ENCODE measurements at regions not wholly inside any gene's neighbourhood (a gene's known extent, or its start where the extent isn't known, plus 50 kb on each side); places are given as distances from the start of the nearest gene placed in this dataset.

GRCh38 chr12:124225730-124226129, 69.2 kb upstream of the RFLNA start:
- no peak for DNase-seq

GRCh38 chr12:124227951-124228711, 66.8 kb upstream of the RFLNA start:
- no peak for DNase-seq

- DNase-seq = no peak
Observed at GRCh38 chr12:124229520-124229919, 65.4 kb upstream of the RFLNA start.

- DNase-seq = no peak
Observed at GRCh38 chr12:124230117-124230757, 64.7 kb upstream of the RFLNA start.

GRCh38 chr12:124230789-124231188, 64.1 kb upstream of the RFLNA start:
- no peak for DNase-seq

GRCh38 chr12:124231980-124232653, 62.8 kb upstream of the RFLNA start:
- peak; percentile 94 for DNase-seq

- no peak for DNase-seq
Observed at GRCh38 chr12:124232654-124232987, 62.3 kb upstream of the RFLNA start.

GRCh38 chr12:124233041-124233796, 61.7 kb upstream of the RFLNA start:
- DNase-seq = peak; percentile 37

GRCh38 chr12:124233846-124234640, 60.9 kb upstream of the RFLNA start:
- peak; percentile 61 for DNase-seq

- no peak for DNase-seq
Observed at GRCh38 chr12:124236625-124237031, 58.3 kb upstream of the RFLNA start.

GRCh38 chr12:124238886-124239285, 56.0 kb upstream of the RFLNA start:
- DNase-seq = no peak

- peak; percentile 37 for DNase-seq
Observed at GRCh38 chr12:124240493-124240892, 54.4 kb upstream of the RFLNA start.

- DNase-seq = no peak
Observed at GRCh38 chr12:124241776-124242528, 52.9 kb upstream of the RFLNA start.

- DNase-seq = no peak
Observed at GRCh38 chr12:124242529-124243065, 52.3 kb upstream of the RFLNA start.

GRCh38 chr12:124243936-124244335, 51.0 kb upstream of the RFLNA start:
- no peak for DNase-seq
